ENCODE measurements at regions not wholly inside any gene's neighbourhood (a gene's known extent, or its start where the extent isn't known, plus 50 kb on each side); places are given as distances from the start of the nearest gene placed in this dataset.

DNA sequence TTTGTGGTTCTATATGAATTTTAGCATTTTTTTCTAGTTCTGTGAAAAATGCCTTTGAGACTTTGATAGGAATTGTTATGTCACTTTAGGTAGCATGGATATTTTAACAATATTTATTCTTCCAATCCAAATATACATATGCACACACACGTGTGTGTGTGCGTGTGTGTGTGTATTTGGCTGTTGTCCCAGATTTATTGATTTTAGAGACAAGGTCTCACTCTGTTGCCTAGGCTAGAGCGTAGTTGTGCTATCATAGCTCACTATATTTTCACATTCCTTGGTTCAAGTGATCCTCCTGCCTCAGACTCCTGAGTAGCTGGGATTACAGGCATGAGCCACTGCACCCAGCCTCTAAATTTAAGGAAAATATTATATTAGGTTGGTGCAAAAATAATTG is 162.5 kb upstream of the TRIM24 start:
- H3K27me3 Mint-ChIP-seq = peaks cover 0 to 5% (median 5%) of the 10 kb centered on the region in 5 donors
- no peak overlapping the region for H3K4me3 Mint-ChIP-seq
- DNase-seq (no peak), ATAC-seq (no peak)
- H3K36me3 Mint-ChIP-seq = no peaks in the 10 kb centered on the region
- H3K36me3 ChIP-seq (ENCODE audit: control insufficient read depth in 2 of 3, insufficient read depth in 3 of 3, low read length in 3 of 3) = no peaks in the 10 kb centered on the region
- no peak overlapping the region for H3K27ac ChIP-seq (ENCODE audit: low read depth, low read length)
- ChIA-PET CTCF (no interaction called here), POLR2A (no interaction called here)
- H3K4me1 ChIP-seq (ENCODE audit: control insufficient read depth in 2 of 2, insufficient read depth in 2 of 2, low read length in 2 of 2) = no peaks in the 10 kb centered on the region
- H3K9me3 ChIP-seq (ENCODE audit: control insufficient read depth in 2 of 3, low read length in 3 of 3) = no peaks in the 10 kb centered on the region
- intact Hi-C loops (cut with micrococcal nuclease) = no loop called here
- no peaks in the 10 kb centered on the region for H3K9me3 Mint-ChIP-seq
- no peak overlapping the region for H3K27ac Mint-ChIP-seq
- no peak overlapping the region for H3K4me3 ChIP-seq (ENCODE audit: low read length)
- no peaks in the 10 kb centered on the region for H3K27me3 ChIP-seq (ENCODE audit: control insufficient read depth in 2 of 2, insufficient read depth in 2 of 2, low read length in 2 of 2)
- peaks cover 0 to 10% (median 0%) of the 10 kb centered on the region in 7 donors for H3K4me1 Mint-ChIP-seq

DNA sequence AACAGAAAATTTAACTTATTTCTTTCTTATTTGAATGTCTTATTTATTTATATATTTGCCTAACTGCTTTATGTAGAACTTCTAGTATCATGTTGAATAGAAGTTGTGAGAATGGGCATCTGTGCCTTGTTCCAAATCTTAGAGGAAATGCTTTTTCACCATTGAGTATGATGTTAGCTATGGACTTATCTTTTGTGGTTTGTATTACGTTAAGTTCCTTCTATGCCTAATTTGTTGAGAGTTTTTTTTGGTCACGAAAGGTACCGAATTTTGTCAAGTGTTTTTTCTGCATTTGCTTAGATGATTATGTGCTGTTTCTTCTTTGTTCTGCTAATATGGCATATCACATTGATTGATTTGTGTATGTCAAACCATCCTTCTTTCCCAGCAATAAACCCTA is 161.0 kb upstream of the TRIM24 start:
- ChIA-PET CTCF (no interaction called here), POLR2A (no interaction called here)
- Histone ChIP-seq H3K36me3 (ENCODE audit: control insufficient read depth in 2 of 3, insufficient read depth in 3 of 3, low read length in 3 of 3) (no peaks in the 10 kb centered on the region), H3K4me3 (ENCODE audit: low read length) (no peak overlapping the region), H3K27ac (ENCODE audit: low read depth, low read length) (no peak overlapping the region), H3K4me1 (ENCODE audit: control insufficient read depth in 2 of 2, insufficient read depth in 2 of 2, low read length in 2 of 2) (no peaks in the 10 kb centered on the region), H3K9me3 (ENCODE audit: control insufficient read depth in 2 of 3, low read length in 3 of 3) (no peaks in the 10 kb centered on the region), H3K27me3 (ENCODE audit: control insufficient read depth in 2 of 2, insufficient read depth in 2 of 2, low read length in 2 of 2) (no peaks in the 10 kb centered on the region)
- Mint-ChIP-seq H3K4me1 (peaks cover 0 to 10% (median 0%) of the 10 kb centered on the region in 7 donors), H3K4me3 (no peak overlapping the region), H3K9me3 (peaks cover 0 to 4% (median 0%) of the 10 kb centered on the region in 11 donors), H3K27me3 (peaks cover 0 to 5% (median 0%) of the 10 kb centered on the region in 5 donors), H3K36me3 (no peaks in the 10 kb centered on the region), H3K27ac (no peak overlapping the region)
- intact Hi-C loops (cut with micrococcal nuclease) = no loop called here
- ATAC-seq (no peak), DNase-seq (no peak)

DNA sequence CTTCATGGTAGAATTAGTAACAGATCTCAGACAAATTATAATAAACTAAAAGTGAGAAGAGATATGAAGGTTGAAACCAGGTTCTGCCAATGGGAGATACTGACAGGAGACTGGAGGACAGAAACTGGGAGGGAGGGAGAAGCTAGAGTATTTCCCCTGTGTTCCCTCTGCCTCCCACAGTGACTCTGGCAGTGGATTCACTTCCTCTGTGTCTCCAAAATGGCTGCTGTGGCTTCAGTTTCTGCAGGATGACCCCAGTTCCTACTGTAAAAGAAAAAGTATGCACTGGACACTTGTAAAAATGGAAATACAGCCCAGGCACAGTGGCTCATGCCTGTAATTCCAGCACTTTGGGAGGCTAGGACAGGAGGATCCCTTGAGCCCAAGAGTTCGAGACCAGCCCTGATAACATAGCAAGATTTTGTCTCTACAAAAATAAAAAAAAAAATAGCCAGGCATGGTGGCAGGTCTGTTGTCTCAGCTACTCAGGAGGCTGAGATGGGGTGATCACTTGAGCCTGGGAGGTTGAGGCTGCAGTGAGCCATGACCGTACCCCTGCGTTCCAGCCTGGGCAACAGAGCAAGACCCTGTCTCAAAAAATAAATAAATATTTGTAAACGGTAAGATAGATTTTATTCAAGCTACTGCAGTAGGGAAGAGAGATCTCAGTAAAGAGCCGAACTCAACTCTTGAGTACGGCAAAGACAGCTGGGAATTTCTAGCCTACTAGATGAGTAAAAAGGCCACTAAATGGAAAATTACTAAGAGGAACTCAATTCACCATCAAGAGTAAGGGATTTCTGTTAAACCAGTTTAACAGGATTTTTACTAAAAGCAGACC is 156.6 kb upstream of the TRIM24 start:
- Mint-ChIP-seq H3K27me3 (peaks cover 0 to 5% (median 0%) of the 10 kb centered on the region in 5 donors), H3K4me1 (peaks cover 0 to 2% (median 0%) of the 10 kb centered on the region in 7 donors), H3K9me3 (peaks cover 0 to 5% (median 0%) of the 10 kb centered on the region in 11 donors), H3K36me3 (no peaks in the 10 kb centered on the region), H3K4me3 (no peak overlapping the region), H3K27ac (no peak overlapping the region)
- DNase-seq = no peak
- no peak overlapping the region for H3K27ac ChIP-seq (ENCODE audit: low read depth, low read length)
- no peaks in the 10 kb centered on the region for H3K27me3 ChIP-seq (ENCODE audit: control insufficient read depth in 2 of 2, insufficient read depth in 2 of 2, low read length in 2 of 2)
- H3K9me3 ChIP-seq (ENCODE audit: control insufficient read depth in 2 of 3, low read length in 3 of 3) = no peaks in the 10 kb centered on the region
- ChIA-PET POLR2A (no interaction called here), CTCF (no interaction called here)
- ATAC-seq = no peak
- H3K4me1 ChIP-seq (ENCODE audit: control insufficient read depth in 2 of 2, insufficient read depth in 2 of 2, low read length in 2 of 2) = no peaks in the 10 kb centered on the region
- intact Hi-C loops (cut with micrococcal nuclease) = no loop called here
- H3K4me3 ChIP-seq (ENCODE audit: low read length) = no peak overlapping the region
- H3K36me3 ChIP-seq (ENCODE audit: control insufficient read depth in 2 of 3, insufficient read depth in 3 of 3, low read length in 3 of 3) = no peaks in the 10 kb centered on the region

DNA sequence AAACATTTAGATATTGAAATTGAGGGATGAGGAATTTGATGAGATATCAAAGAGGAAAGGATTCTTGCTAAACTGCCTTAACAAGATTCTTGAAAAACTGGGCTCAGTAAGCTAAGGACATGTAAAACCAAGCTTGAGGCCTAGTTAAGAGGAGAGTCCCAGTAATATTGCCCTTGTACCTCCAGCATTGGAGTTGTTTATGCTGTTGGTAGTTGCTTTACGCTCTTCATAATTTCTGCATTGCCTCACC is 156.1 kb upstream of the TRIM24 start:
- CTCF ChIA-PET = no interaction called here
- POLR2A ChIA-PET = no interaction called here

DNA sequence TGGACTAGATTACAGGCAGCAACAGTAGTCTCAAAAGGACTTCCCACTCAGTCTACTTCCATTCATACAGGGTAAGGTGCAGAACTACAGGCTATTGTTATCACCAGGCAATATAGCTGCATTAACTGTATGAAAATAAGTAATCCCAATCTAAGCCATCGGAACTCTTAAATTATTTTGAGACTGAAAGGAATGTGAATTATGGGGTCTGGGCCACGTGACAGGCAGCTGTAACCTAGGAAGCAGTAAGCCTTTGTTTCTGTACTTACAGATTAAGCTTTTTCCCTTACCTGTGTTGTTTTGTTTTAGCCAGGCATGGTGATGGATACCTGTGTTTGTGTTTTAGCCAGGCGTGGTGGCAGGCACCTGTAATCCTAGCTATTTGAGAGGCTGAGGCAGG is 152.4 kb upstream of the TRIM24 start:
- no peak for DNase-seq
- H3K27ac Mint-ChIP-seq = no peak overlapping the region
- no peak overlapping the region for H3K4me3 Mint-ChIP-seq
- Histone ChIP-seq H3K27me3 (ENCODE audit: control insufficient read depth in 2 of 2, insufficient read depth in 2 of 2, low read length in 2 of 2) (no peaks in the 10 kb centered on the region), H3K4me1 (ENCODE audit: control insufficient read depth in 2 of 2, insufficient read depth in 2 of 2, low read length in 2 of 2) (no peaks in the 10 kb centered on the region), H3K4me3 (ENCODE audit: low read length) (no peak overlapping the region), H3K36me3 (ENCODE audit: control insufficient read depth in 2 of 3, insufficient read depth in 3 of 3, low read length in 3 of 3) (no peaks in the 10 kb centered on the region), H3K27ac (ENCODE audit: low read depth, low read length) (no peak overlapping the region), H3K9me3 (ENCODE audit: control insufficient read depth in 2 of 3, low read length in 3 of 3) (no peaks in the 10 kb centered on the region)
- H3K36me3 Mint-ChIP-seq = no peaks in the 10 kb centered on the region
- H3K27me3 Mint-ChIP-seq = peaks cover 0 to 3% (median 0%) of the 10 kb centered on the region in 5 donors
- intact Hi-C loops (cut with micrococcal nuclease) = no loop called here
- H3K9me3 Mint-ChIP-seq = peaks cover 0 to 5% (median 1%) of the 10 kb centered on the region in 11 donors
- ATAC-seq = no peak
- ChIA-PET POLR2A (no interaction called here), CTCF (no interaction called here)
- no peaks in the 10 kb centered on the region for H3K4me1 Mint-ChIP-seq

More for the DNA sequence above, 156.1 kb upstream of the TRIM24 start:
- DNase-seq (no peak), ATAC-seq (no peak)
- Histone ChIP-seq H3K36me3 (ENCODE audit: control insufficient read depth in 2 of 3, insufficient read depth in 3 of 3, low read length in 3 of 3) (no peaks in the 10 kb centered on the region), H3K27me3 (ENCODE audit: control insufficient read depth in 2 of 2, insufficient read depth in 2 of 2, low read length in 2 of 2) (no peaks in the 10 kb centered on the region), H3K4me3 (ENCODE audit: low read length) (no peak overlapping the region), H3K9me3 (ENCODE audit: control insufficient read depth in 2 of 3, low read length in 3 of 3) (no peaks in the 10 kb centered on the region), H3K4me1 (ENCODE audit: control insufficient read depth in 2 of 2, insufficient read depth in 2 of 2, low read length in 2 of 2) (no peaks in the 10 kb centered on the region), H3K27ac (ENCODE audit: low read depth, low read length) (no peak overlapping the region)
- H3K36me3 Mint-ChIP-seq = no peaks in the 10 kb centered on the region
- intact Hi-C loops (cut with micrococcal nuclease) = no loop called here
- peaks cover 0 to 8% (median 0%) of the 10 kb centered on the region in 5 donors for H3K27me3 Mint-ChIP-seq
- H3K4me3 Mint-ChIP-seq = no peak overlapping the region
- no peak overlapping the region for H3K27ac Mint-ChIP-seq
- peaks cover 0 to 5% (median 0%) of the 10 kb centered on the region in 11 donors for H3K9me3 Mint-ChIP-seq
- H3K4me1 Mint-ChIP-seq = peaks cover 0 to 2% (median 0%) of the 10 kb centered on the region in 7 donors

DNA sequence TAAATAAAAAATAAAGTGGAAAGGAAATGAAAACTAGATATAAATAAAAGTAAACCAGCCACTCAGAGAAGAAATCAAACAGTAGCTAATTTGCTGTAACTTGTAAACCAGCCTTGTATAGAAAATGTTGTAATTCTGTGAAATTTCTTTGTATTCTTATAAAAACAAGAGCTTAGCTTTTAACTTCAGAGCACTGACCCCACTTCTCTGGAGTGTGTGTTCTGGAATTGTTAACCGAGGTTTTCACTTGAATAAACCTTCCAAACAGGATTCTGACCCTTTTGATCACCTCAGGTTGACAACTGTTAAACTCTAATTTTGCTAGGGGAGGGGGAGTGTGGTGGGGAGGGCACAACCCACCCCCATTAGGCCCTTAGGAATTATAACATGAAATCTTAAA is 151.9 kb upstream of the TRIM24 start:
- no peak overlapping the region for H3K4me3 ChIP-seq (ENCODE audit: low read length)
- ChIA-PET POLR2A (no interaction called here), CTCF (no interaction called here)
- Mint-ChIP-seq H3K9me3 (peaks cover 0 to 5% (median under 1%) of the 10 kb centered on the region in 11 donors), H3K27ac (no peak overlapping the region), H3K27me3 (peaks cover 0 to 3% (median 0%) of the 10 kb centered on the region in 5 donors), H3K36me3 (no peaks in the 10 kb centered on the region), H3K4me3 (no peak overlapping the region), H3K4me1 (no peaks in the 10 kb centered on the region)
- no peak overlapping the region for H3K27ac ChIP-seq (ENCODE audit: low read depth, low read length)
- ATAC-seq = no peak
- no peaks in the 10 kb centered on the region for H3K4me1 ChIP-seq (ENCODE audit: control insufficient read depth in 2 of 2, insufficient read depth in 2 of 2, low read length in 2 of 2)
- H3K27me3 ChIP-seq (ENCODE audit: control insufficient read depth in 2 of 2, insufficient read depth in 2 of 2, low read length in 2 of 2) = no peaks in the 10 kb centered on the region
- H3K9me3 ChIP-seq (ENCODE audit: control insufficient read depth in 2 of 3, low read length in 3 of 3) = no peaks in the 10 kb centered on the region
- intact Hi-C loops (cut with micrococcal nuclease) = no loop called here
- DNase-seq = no peak
- no peaks in the 10 kb centered on the region for H3K36me3 ChIP-seq (ENCODE audit: control insufficient read depth in 2 of 3, insufficient read depth in 3 of 3, low read length in 3 of 3)

DNA sequence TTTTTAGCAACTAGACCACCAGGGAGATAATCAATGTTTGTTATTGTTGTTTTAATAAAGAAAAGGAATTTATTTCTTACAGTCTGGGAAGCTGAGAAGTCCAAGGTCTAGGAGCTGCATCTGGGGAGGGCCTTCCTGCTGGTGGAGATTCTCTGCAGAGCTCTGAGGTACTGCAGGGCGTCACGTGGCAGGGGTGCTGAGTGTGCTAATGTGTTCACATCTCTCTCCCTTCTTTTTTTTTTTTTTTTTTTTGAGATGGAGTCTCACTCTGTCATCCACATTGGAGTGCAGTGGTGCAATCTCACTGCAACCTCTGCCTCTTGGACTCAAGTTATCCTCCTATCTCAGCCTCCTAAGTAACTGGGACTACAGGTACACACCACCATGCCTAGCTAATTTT is 150.9 kb upstream of the TRIM24 start:
- Mint-ChIP-seq H3K27me3 (peaks cover 0 to 3% (median 0%) of the 10 kb centered on the region in 5 donors), H3K36me3 (no peaks in the 10 kb centered on the region), H3K4me3 (no peak overlapping the region), H3K27ac (no peak overlapping the region), H3K4me1 (peaks cover 0 to 4% (median 0%) of the 10 kb centered on the region in 7 donors), H3K9me3 (peaks cover 0 to 4% (median 0%) of the 10 kb centered on the region in 11 donors)
- CTCF ChIA-PET = interaction anchor here (0.6 kb wide), 1 partner anchor 60 kb away, joined by 3 read pairs; no protein-coding TSS in a partner anchor
- no peak for DNase-seq
- no peak overlapping the region for H3K27ac ChIP-seq (ENCODE audit: low read depth, low read length)
- intact Hi-C loops (cut with micrococcal nuclease) = no loop called here
- H3K27me3 ChIP-seq (ENCODE audit: control insufficient read depth in 2 of 2, insufficient read depth in 2 of 2, low read length in 2 of 2) = no peaks in the 10 kb centered on the region
- H3K36me3 ChIP-seq (ENCODE audit: control insufficient read depth in 2 of 3, insufficient read depth in 3 of 3, low read length in 3 of 3) = no peaks in the 10 kb centered on the region
- ATAC-seq = no peak
- POLR2A ChIA-PET = no interaction called here
- H3K4me1 ChIP-seq (ENCODE audit: control insufficient read depth in 2 of 2, insufficient read depth in 2 of 2, low read length in 2 of 2) = no peaks in the 10 kb centered on the region
- H3K4me3 ChIP-seq (ENCODE audit: low read length) = no peak overlapping the region
- H3K9me3 ChIP-seq (ENCODE audit: control insufficient read depth in 2 of 3, low read length in 3 of 3) = no peaks in the 10 kb centered on the region
